ACC112 (cell line): ENCODE measurements at regions not wholly inside any gene's neighbourhood (a gene's known extent, or its start where the extent isn't known, plus 50 kb on each side); places are given as distances from the start of the nearest gene placed in this dataset.
"Not testable (repeated sequence)": the region's sequence is repeated elsewhere in the genome, so short reads cannot be mapped to it uniquely, and the experiment has no call there.

Source experiments
- H2AFZ ChIP-seq: fragments of 200-600 bp; sonication (generic); one replicate; pipeline ENCODE4 v1.6.0; 2017; ENCODE audit warnings: antibody characterized with exemption, low read length; ENCODE audit not compliant: unreplicated experiment
- H3K27ac ChIP-seq: fragments of 200-600 bp; sonication (generic); 2 replicates; pipeline ENCODE4 v1.5.1; 2014; ENCODE audit warnings: low read depth, mild to moderate bottlenecking, antibody characterized with exemption, low read length, moderate library complexity
- H3K27me3 ChIP-seq: fragments of 200-600 bp; sonication (generic); 2 replicates; pipeline ENCODE4 v1.6.1; 2014; ENCODE audit warnings: mild to moderate bottlenecking, antibody characterized with exemption, low read length, moderate library complexity, mixed read lengths; ENCODE audit not compliant: insufficient read depth
- H3K36me3 ChIP-seq: fragments of 200-600 bp; sonication (generic); 2 replicates; pipeline ENCODE4 v1.6.1; 2016; ENCODE audit warnings: mild to moderate bottlenecking, antibody characterized with exemption, low read length, moderate library complexity, mixed read lengths; ENCODE audit not compliant: insufficient read depth
- H3K4me1 ChIP-seq: fragments of 200-600 bp; sonication (generic); one replicate; pipeline ENCODE4 v1.6.1; 2016; ENCODE audit warnings: low read length, mixed read lengths; ENCODE audit not compliant: insufficient read depth, unreplicated experiment, control insufficient read depth
- H3K4me3 ChIP-seq: fragments of 200-600 bp; sonication (generic); 2 replicates; pipeline ENCODE4 v1.5.1; 2014; ENCODE audit warnings: mild to moderate bottlenecking, low read depth, low read length
- H3K79me2 ChIP-seq: fragments of 200-600 bp; sonication (generic); one replicate; pipeline ENCODE4 v1.6.0; 2016; ENCODE audit warnings: low read length; ENCODE audit not compliant: control insufficient read depth, unreplicated experiment, insufficient read depth

- Histone ChIP-seq H3K79me2 (no peaks in the 10 kb centered on the region), H3K4me3 (no peak overlapping the region), H3K27ac (no peak overlapping the region), H3K4me1 (peaks cover 21% of the 10 kb centered on the region), H3K27me3 (no peaks in the 10 kb centered on the region), H3K36me3 (no peaks in the 10 kb centered on the region), H2AFZ (no peak overlapping the region)
Observed at GRCh38 chr7:63117-63480, 129.3 kb upstream of the FAM20C start.

DNA sequence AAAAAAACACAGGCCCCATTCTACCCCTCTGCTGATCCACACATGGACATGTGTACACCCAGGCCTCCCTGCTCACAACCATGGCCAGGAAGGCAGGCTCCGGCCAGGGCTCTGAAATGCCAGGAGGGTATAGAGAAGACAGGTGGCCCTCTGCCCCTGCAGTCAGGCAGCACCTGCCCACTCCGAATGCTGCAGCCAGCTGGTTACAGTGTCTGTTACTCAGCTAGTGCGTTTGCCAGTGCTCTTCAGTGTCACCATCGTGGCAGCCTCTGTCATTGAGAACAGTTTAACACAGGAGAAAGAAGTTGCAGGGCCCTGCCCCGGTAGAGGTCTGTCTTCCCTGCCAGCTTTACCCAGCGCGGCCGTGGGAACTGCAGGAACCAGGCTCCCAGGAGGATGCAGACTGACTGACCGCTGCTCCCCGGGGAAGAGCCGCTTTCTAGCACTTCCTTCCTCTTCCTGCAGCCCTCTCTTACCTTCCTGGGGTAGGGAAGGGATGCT, 128.8 kb upstream of the FAM20C start:
- no peak overlapping the region for H3K27ac ChIP-seq
- H3K4me1 ChIP-seq = peaks cover 22% of the 10 kb centered on the region
- H2AFZ ChIP-seq = no peak overlapping the region
- H3K27me3 ChIP-seq = no peaks in the 10 kb centered on the region
- H3K4me3 ChIP-seq = no peak overlapping the region
- no peaks in the 10 kb centered on the region for H3K79me2 ChIP-seq
- no peaks in the 10 kb centered on the region for H3K36me3 ChIP-seq

GRCh38 chr7:64098-64915, 128.1 kb upstream of the FAM20C start:
- no peak overlapping the region for H2AFZ ChIP-seq
- H3K79me2 ChIP-seq = no peaks in the 10 kb centered on the region
- H3K36me3 ChIP-seq = no peaks in the 10 kb centered on the region
- H3K4me1 ChIP-seq = peaks cover 22% of the 10 kb centered on the region
- H3K27ac ChIP-seq = no peak overlapping the region
- H3K4me3 ChIP-seq = no peak overlapping the region
- no peaks in the 10 kb centered on the region for H3K27me3 ChIP-seq

GRCh38 chr7:64916-65341, 127.4 kb upstream of the FAM20C start:
- Histone ChIP-seq H3K4me1 (peaks cover 22% of the 10 kb centered on the region), H2AFZ (no peak overlapping the region), H3K27ac (no peak overlapping the region), H3K4me3 (no peak overlapping the region), H3K79me2 (no peaks in the 10 kb centered on the region), H3K27me3 (no peaks in the 10 kb centered on the region), H3K36me3 (no peaks in the 10 kb centered on the region)

- H3K27ac ChIP-seq = no peak overlapping the region
- no peaks in the 10 kb centered on the region for H3K36me3 ChIP-seq
- H2AFZ ChIP-seq = no peak overlapping the region
- H3K27me3 ChIP-seq = no peaks in the 10 kb centered on the region
- H3K4me3 ChIP-seq = no peak overlapping the region
- H3K79me2 ChIP-seq = no peaks in the 10 kb centered on the region
- peaks cover 22% of the 10 kb centered on the region for H3K4me1 ChIP-seq
Observed at GRCh38 chr7:65554-65953, 126.8 kb upstream of the FAM20C start.

DNA sequence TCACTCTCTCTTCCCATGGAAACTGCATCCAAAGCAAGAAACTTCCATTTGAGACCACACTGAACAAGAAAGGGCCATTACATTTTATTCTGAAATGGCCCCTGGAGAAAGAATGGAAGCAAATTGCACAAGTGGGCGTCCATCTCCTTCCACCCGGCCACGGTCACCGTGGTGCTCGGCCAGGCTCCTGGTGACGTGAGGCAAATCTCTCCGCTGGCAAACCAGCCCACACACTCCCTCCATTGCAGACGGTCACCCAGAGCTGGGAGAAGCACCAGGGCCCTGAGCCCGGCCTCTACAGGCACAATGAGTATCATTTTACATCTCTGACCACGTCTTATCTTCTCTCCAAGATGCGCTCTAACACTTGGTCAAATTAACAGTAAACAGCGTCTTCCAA, 126.1 kb upstream of the FAM20C start:
- H3K36me3 ChIP-seq = no peaks in the 10 kb centered on the region
- H3K4me3 ChIP-seq = no peak overlapping the region
- H3K4me1 ChIP-seq = peaks cover 22% of the 10 kb centered on the region
- H3K27me3 ChIP-seq = no peaks in the 10 kb centered on the region
- H3K79me2 ChIP-seq = no peaks in the 10 kb centered on the region
- H2AFZ ChIP-seq = no peak overlapping the region
- no peak overlapping the region for H3K27ac ChIP-seq

DNA sequence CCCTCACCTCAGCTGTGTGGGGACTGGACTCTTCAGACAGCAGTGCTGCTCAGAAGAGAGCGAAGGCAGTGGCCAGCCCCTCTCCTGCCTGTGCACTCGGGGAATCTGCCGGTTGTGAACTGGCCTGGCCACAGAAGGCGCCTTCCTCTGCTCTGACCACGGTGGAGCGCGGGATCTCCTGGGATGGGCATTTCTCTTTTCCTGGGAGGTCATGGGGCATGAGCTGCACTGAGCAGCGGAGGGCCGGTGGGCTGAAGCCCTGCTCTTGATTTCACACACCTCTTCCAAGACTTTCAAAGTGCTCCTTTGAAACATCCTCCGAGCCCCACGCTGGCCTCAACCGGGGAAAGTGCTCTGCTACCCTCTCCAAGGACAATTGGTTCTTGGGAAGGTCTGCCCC, 125.6 kb upstream of the FAM20C start:
- H3K27ac ChIP-seq = no peak overlapping the region
- no peaks in the 10 kb centered on the region for H3K36me3 ChIP-seq
- no peak overlapping the region for H3K4me3 ChIP-seq
- no peaks in the 10 kb centered on the region for H3K79me2 ChIP-seq
- H3K27me3 ChIP-seq = no peaks in the 10 kb centered on the region
- H3K4me1 ChIP-seq = peaks cover 22% of the 10 kb centered on the region
- no peak overlapping the region for H2AFZ ChIP-seq

GRCh38 chr7:67661-68395, 124.5 kb upstream of the FAM20C start:
- Histone ChIP-seq H3K27ac (no peak overlapping the region), H3K36me3 (no peaks in the 10 kb centered on the region), H3K4me3 (no peak overlapping the region), H2AFZ (no peak overlapping the region), H3K27me3 (no peaks in the 10 kb centered on the region), H3K79me2 (no peaks in the 10 kb centered on the region), H3K4me1 (peaks cover 22% of the 10 kb centered on the region)

DNA sequence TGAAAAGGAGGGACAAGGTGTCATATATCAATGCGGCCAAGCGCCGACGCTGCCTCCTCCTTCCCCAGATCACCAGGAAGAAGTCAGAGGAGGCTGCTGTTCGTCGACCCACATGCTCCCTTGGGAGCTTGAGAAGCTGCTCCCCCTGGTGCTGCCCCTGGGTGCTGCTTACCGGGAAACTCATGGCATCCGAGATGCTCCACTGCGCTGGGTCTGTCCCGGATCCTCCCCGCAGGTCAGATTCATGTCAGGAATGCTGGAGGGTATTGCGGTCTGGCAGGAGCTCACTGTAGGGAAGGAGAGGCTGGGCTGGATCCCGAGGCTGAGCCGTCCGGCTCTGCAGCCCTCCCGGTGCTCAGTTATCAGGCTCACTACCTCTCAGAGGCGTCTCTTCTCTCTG, 123.7 kb upstream of the FAM20C start:
- peaks cover 17% of the 10 kb centered on the region for H3K4me1 ChIP-seq
- no peaks in the 10 kb centered on the region for H3K27me3 ChIP-seq
- no peak overlapping the region for H2AFZ ChIP-seq
- H3K79me2 ChIP-seq = no peaks in the 10 kb centered on the region
- no peak overlapping the region for H3K4me3 ChIP-seq
- no peak overlapping the region for H3K27ac ChIP-seq
- no peaks in the 10 kb centered on the region for H3K36me3 ChIP-seq

DNA sequence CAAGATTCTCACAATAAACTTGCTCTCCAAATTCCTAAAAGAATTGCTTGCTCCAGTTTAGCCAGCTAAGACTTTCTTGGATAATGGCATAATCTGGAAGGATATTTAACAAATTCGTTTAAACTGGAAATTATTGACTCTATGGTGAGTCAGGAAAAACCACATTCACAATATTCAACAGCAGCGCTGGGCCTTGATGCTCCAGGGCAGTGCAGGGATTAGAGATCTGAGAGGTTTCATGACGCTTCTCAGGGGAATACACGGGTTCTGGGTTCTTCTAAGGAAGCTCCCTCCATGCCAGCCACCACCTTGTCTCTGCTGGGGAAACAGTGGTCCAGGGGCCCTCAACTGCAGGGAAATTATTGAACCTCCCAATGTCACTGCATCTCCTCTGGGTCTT, 123.3 kb upstream of the FAM20C start:
- H3K4me3 ChIP-seq, H3K79me2 ChIP-seq, H2AFZ ChIP-seq, H3K27me3 ChIP-seq, H3K36me3 ChIP-seq, H3K27ac ChIP-seq: not testable (repeated sequence)
- peaks cover 15% of the 10 kb centered on the region for H3K4me1 ChIP-seq
